GM18520 (cell line): ENCODE measurements at regions not wholly inside any gene's neighbourhood (a gene's known extent, or its start where the extent isn't known, plus 50 kb on each side); places are given as distances from the start of the nearest gene placed in this dataset.

Source experiments
- ATAC-seq: cut with Tn5 transposase; IDR thresholded peaks from one replicate; pipeline ENCODE4 v1.9.1; 2021; ENCODE audit not compliant: unreplicated experiment

- no peak for ATAC-seq
Observed at GRCh38 chr6:104431096-104431495, 428.6 kb downstream of the HACE1 start.

GRCh38 chr6:104428184-104428583, 431.5 kb downstream of the HACE1 start:
- ATAC-seq: no peak

GRCh38 chr6:104423691-104424090, 436.0 kb downstream of the HACE1 start:
- ATAC-seq: no peak

GRCh38 chr6:104421650-104422049, 438.1 kb downstream of the HACE1 start:
- no peak for ATAC-seq

- no peak for ATAC-seq
Observed at GRCh38 chr6:104418839-104419238, 440.9 kb downstream of the HACE1 start.

- ATAC-seq: no peak
Observed at GRCh38 chr6:104418125-104418524, 441.6 kb downstream of the HACE1 start.

- ATAC-seq: no peak
Observed at GRCh38 chr6:104414723-104415122, 445.0 kb downstream of the HACE1 start.

GRCh38 chr6:104413767-104414166, 446.0 kb downstream of the HACE1 start:
- no peak for ATAC-seq

- ATAC-seq: no peak
Observed at GRCh38 chr6:104411302-104411701, 448.4 kb downstream of the HACE1 start.

GRCh38 chr6:104409913-104410312, 449.8 kb downstream of the HACE1 start:
- no peak for ATAC-seq

- no peak for ATAC-seq
Observed at GRCh38 chr6:104407957-104408356, 451.8 kb downstream of the HACE1 start.

- ATAC-seq: no peak
Observed at GRCh38 chr6:104404377-104404776, 455.3 kb downstream of the HACE1 start.

- ATAC-seq: no peak
Observed at GRCh38 chr6:104402572-104402971, 457.1 kb downstream of the HACE1 start.

- ATAC-seq: no peak
Observed at GRCh38 chr6:104401926-104402325, 457.8 kb downstream of the HACE1 start.

- no peak for ATAC-seq
Observed at GRCh38 chr6:104400844-104401243, 458.9 kb downstream of the HACE1 start.

- no peak for ATAC-seq
Observed at GRCh38 chr6:104396077-104396476, 463.6 kb downstream of the HACE1 start.

GRCh38 chr6:104381907-104382306, 477.8 kb downstream of the HACE1 start:
- ATAC-seq: no peak

GRCh38 chr6:104365451-104366234, 494.1 kb downstream of the HACE1 start:
- no peak for ATAC-seq

GRCh38 chr6:104357928-104358327, 501.8 kb downstream of the HACE1 start:
- no peak for ATAC-seq

- no peak for ATAC-seq
Observed at GRCh38 chr6:104356197-104356596, 503.5 kb downstream of the HACE1 start.

- no peak for ATAC-seq
Observed at GRCh38 chr6:104349191-104349590, 510.5 kb downstream of the HACE1 start.

GRCh38 chr6:104344223-104344622, 515.5 kb downstream of the HACE1 start:
- no peak for ATAC-seq

- no peak for ATAC-seq
Observed at GRCh38 chr6:104332364-104332763, 527.4 kb downstream of the HACE1 start.
